NOMO-1 treated with DMSO at 0.1 percent for 48 hours (cell line): ENCODE measurements at regions not wholly inside any gene's neighbourhood (a gene's known extent, or its start where the extent isn't known, plus 50 kb on each side); places are given as distances from the start of the nearest gene placed in this dataset.

Source experiments
- DNase-seq: peaks from one replicate; lab custom pipeline; 2025; ENCODE audit not compliant: unreplicated experiment; lab: John Stamatoyannopoulos, UW

- no peak for DNase-seq
These were observed 75.1 kb upstream of the ZBED5 start for GRCh38 chr11:10932976-10933375.

- DNase-seq = no peak
These were observed 74.2 kb upstream of the ZBED5 start for GRCh38 chr11:10931761-10932670.

GRCh38 chr11:10930972-10931760 lies 73.3 kb upstream of the ZBED5 start:
- peak; percentile 38 for DNase-seq

GRCh38 chr11:10930224-10930971 lies 72.5 kb upstream of the ZBED5 start:
- DNase-seq = no peak

- no peak for DNase-seq
These were observed 69.7 kb upstream of the ZBED5 start for GRCh38 chr11:10927538-10927937.

- DNase-seq = no peak
These were observed 69.0 kb upstream of the ZBED5 start for GRCh38 chr11:10926801-10927211.

- DNase-seq = no peak
These were observed 67.5 kb upstream of the ZBED5 start for GRCh38 chr11:10925149-10925926.

- DNase-seq = no peak
These were observed 66.0 kb upstream of the ZBED5 start for GRCh38 chr11:10923882-10924281.

- no peak for DNase-seq
These were observed 65.0 kb upstream of the ZBED5 start for GRCh38 chr11:10922892-10923291.

- DNase-seq = no peak
These were observed 63.0 kb upstream of the ZBED5 start for GRCh38 chr11:10920875-10921274.

GRCh38 chr11:10920205-10920604 lies 62.4 kb upstream of the ZBED5 start:
- DNase-seq = peak; percentile 84

GRCh38 chr11:10918698-10919097 lies 60.8 kb upstream of the ZBED5 start:
- peak; percentile 74 for DNase-seq

- DNase-seq = peak; percentile 25
These were observed 60.4 kb upstream of the ZBED5 start for GRCh38 chr11:10918275-10918674.

- no peak for DNase-seq
These were observed 59.9 kb upstream of the ZBED5 start for GRCh38 chr11:10917802-10918201.

- DNase-seq = no peak
These were observed 58.8 kb upstream of the ZBED5 start for GRCh38 chr11:10916665-10917064.

- DNase-seq = peak; percentile 43
These were observed 56.2 kb upstream of the ZBED5 start for GRCh38 chr11:10914050-10914449.

GRCh38 chr11:10913075-10913474 lies 55.2 kb upstream of the ZBED5 start:
- no peak for DNase-seq

GRCh38 chr11:10911907-10912306 lies 54.1 kb upstream of the ZBED5 start:
- DNase-seq = no peak

- no peak for DNase-seq
These were observed 51.5 kb upstream of the ZBED5 start for GRCh38 chr11:10909141-10909883.
